GM10248 (cell line): ENCODE measurements at regions not wholly inside any gene's neighbourhood (a gene's known extent, or its start where the extent isn't known, plus 50 kb on each side); places are given as distances from the start of the nearest gene placed in this dataset.

ENCODE experiments used
- CTCF ChIA-PET: fragments of 300-600 bp; sonication (Branson Sonifier 250); formaldehyde crosslinking; extraction: SDS; loops from one replicate; lab custom pipeline; 2021; ENCODE audit warnings: antibody characterized with exemption; lab: Yijun Ruan, JAX
- POLR2A ChIA-PET: fragments of 350-650 bp; sonication (Branson Sonifier 250); formaldehyde crosslinking; extraction: SDS; loops from one replicate; lab custom pipeline; 2020; ENCODE audit warnings: antibody characterized with exemption; lab: Yijun Ruan, JAX
- DNase-seq: peaks from one replicate; pipeline ENCODE4 v3.0.0; 2012; ENCODE audit errors: extremely low spot score
- TF ChIP-seq, protein P1 (sequence below): IDR thresholded peaks from 2 replicates; pipeline ENCODE4 v1.5.1; 2012; ENCODE audit warnings: mild to moderate bottlenecking, low read depth; ENCODE audit errors: extremely low read depth, missing control alignments, control extremely low read depth

- no peak for DNase-seq
- ChIA-PET CTCF (no interaction called here), POLR2A (no interaction called here)
- TF ChIP-seq, protein P1, sequence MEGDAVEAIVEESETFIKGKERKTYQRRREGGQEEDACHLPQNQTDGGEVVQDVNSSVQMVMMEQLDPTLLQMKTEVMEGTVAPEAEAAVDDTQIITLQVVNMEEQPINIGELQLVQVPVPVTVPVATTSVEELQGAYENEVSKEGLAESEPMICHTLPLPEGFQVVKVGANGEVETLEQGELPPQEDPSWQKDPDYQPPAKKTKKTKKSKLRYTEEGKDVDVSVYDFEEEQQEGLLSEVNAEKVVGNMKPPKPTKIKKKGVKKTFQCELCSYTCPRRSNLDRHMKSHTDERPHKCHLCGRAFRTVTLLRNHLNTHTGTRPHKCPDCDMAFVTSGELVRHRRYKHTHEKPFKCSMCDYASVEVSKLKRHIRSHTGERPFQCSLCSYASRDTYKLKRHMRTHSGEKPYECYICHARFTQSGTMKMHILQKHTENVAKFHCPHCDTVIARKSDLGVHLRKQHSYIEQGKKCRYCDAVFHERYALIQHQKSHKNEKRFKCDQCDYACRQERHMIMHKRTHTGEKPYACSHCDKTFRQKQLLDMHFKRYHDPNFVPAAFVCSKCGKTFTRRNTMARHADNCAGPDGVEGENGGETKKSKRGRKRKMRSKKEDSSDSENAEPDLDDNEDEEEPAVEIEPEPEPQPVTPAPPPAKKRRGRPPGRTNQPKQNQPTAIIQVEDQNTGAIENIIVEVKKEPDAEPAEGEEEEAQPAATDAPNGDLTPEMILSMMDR = no peak
Observed at GRCh38 chr4:149296503-149296902, 519.1 kb downstream of the IQCM start.

DNA sequence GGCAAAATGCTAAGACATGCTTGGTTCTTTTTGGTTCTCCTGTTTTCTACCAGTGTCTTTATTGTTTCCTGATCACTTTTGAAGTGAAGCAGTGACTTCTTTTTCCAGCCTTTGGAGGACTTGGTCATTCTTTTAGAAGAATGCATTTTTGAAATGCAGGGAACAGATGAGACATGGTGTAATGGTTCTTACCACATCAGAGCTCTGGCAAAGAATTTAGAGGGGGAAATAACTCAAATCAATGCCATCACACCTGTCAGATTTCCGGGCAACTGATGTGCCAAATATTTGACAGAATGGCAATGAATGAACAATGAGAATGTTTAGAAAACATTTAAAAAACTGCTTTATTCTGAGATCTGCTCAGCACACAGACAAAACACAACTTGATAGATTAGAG is 519.6 kb downstream of the IQCM start:
- ChIA-PET POLR2A (no interaction called here), CTCF (no interaction called here)
- DNase-seq = no peak
- TF ChIP-seq, protein P1 = no peak

DNA sequence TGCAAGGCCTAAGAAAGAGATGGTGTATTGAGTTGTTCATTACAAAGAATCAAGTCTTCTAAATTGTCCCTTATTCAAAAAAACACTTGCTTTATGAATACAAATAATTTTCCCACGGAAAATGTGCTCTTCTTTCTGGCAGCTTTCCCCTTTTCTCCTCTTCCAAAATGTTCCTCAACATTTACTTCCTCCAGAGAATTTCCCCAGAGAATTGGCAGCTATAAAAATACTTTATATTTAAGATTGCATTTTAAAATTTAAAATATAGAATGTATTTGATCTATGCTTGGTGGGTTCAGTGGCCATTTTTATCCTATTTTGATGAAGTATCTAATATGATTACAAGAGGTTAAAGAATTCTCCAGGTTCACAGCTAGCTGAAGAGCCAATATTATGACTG is 521.0 kb downstream of the IQCM start:
- ChIA-PET CTCF (interaction anchor here (1.1 to 1.8 kb wide), 2 partner anchors 12 to 20 kb away, joined by 3 to 4 read pairs; no protein-coding TSS in a partner anchor), POLR2A (no interaction called here)
- no peak for DNase-seq
- TF ChIP-seq, protein P1 = no peak

GRCh38 chr4:149293046-149293649 is 522.5 kb downstream of the IQCM start:
- ChIA-PET CTCF (no interaction called here), POLR2A (no interaction called here)
- DNase-seq = no peak
- TF ChIP-seq, protein P1 = no peak

DNA sequence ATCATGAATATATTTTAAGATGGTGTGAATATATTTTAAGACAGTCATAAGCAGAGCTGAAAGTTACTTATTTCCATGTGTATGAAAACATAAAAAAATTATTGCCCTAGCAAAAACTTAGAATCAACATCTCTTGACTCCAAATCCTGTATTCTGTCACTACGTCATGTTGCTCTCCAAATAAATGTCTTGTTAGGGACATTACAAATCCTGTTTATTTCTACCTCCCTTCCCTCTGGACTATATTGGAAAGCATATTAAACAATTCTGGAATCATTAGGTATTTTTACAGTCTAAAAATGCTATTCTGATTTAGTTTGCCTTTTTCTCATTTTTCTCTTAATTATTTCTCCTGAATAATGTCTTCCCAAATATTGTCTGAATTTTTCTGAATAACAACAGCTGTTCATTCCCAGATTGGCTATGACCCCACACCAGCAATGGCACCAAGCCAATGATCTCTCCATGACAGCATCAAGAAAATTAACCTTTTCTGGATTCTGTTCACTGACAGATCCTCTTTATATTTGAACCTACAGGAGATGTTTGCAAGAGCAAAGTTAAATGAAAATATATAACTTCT is 523.1 kb downstream of the IQCM start:
- TF ChIP-seq, protein P1 = no peak
- no peak for DNase-seq
- ChIA-PET POLR2A (no interaction called here), CTCF (no interaction called here)

GRCh38 chr4:149291463-149291862 is 524.2 kb downstream of the IQCM start:
- ChIA-PET CTCF (no interaction called here), POLR2A (no interaction called here)
- TF ChIP-seq, protein P1 = no peak
- no peak for DNase-seq
